GM18517 (cell line): ENCODE measurements at regions not wholly inside any gene's neighbourhood (a gene's known extent, or its start where the extent isn't known, plus 50 kb on each side); places are given as distances from the start of the nearest gene placed in this dataset.
"Not testable (repeated sequence)": the region's sequence is repeated elsewhere in the genome, so short reads cannot be mapped to it uniquely, and the experiment has no call there.

ENCODE experiments used
- ATAC-seq: cut with Tn5 transposase; IDR thresholded peaks from one replicate; pipeline ENCODE4 v1.9.1; 2021; ENCODE audit warnings: mild to moderate bottlenecking, moderate library complexity; ENCODE audit not compliant: unreplicated experiment

DNA sequence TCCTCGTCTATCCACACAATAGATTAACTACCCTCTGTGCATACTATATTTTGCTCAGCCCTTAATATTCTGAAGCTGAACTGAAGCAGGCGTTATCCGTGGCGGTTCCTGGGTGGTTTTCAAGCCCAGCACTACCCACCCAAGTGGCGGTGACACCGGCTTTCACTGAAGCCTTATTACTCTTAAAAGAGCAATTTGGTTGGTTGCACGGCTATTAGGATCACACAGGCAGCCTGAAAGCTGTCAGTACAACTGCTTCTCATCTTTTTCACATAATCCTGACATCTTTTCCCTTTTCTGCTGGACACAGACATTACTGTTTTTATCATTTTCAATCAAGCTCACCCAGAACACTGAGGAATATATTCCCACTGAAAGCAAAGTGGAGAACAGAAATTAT lies 525.3 kb upstream of the ZNF717 start:
- ATAC-seq: no peak

DNA sequence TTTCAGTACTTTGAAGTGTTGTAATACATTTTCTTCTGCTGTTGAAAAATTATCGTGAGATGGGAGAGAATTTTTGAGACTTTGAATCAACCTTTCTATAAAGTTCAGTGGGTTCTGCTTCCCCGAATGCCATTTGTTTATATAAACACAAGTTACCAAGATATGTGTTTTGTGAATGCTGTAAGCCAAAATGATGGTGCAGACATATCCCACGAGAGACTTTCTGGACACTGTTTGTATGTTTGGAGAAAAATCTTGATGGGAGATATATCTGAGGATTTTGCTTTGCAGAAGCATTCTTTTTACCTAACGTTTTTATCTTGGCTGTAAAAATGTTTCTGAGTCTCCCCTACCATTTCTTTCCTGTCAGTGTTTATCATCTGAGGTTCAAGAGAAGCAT lies 526.6 kb upstream of the ZNF717 start:
- no peak for ATAC-seq

DNA sequence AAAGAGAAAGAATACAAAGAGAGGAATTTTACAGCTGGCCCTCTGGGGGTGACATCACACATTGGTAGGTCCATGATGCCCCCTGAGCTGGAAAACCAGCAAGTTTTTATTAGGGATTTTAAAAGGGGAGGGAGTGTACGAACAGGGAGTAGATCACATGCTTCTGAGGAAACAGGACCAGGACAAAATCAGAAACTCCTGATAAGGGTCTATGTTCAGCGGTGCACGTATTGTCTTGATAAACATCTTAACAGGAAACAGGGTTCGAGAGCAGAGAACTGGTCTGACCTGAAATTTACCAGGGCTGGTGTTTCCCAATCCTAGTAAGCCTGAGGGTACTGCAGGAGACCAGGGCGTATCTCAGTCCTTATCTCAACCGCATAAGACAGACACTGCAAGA lies 530.6 kb upstream of the ZNF717 start:
- not testable (repeated sequence) for ATAC-seq

DNA sequence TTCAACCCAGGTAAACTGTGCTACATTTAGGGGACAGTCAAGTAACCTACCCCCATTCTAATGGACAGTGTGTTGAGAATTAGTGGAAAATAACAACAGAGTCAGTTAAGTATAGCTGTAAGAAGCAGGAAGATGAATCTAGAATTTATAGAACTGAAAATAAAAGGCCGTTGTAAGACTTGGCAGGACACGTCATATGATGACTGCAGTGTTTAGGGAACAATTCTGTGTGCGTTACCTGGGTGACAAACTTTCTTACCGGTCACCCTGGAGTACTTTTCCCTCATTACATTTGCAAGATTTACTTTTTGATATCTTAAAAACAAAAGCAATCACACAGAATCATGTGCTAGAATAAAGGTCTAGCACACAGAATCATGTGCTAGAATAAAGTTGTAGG lies 536.3 kb upstream of the ZNF717 start:
- ATAC-seq: no peak

DNA sequence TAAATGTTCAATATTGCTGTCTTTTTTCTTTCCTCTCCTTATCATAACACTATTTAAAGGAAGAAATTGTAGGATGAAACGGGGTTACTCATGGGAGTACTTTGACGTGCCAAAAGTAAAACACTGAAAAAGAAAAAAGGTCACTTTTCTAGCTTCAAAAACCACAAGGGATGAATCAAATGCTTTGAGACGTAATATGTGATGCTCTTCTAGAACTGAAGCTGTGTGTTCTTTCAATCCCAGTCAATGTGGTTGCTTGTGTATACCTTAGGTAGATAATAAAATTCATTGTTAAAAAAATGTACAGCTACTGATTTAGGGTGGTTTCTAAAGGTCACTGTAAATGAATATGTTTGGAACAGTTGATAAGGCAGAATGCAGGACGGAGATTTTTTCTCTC lies 538.8 kb upstream of the ZNF717 start:
- ATAC-seq: no peak

DNA sequence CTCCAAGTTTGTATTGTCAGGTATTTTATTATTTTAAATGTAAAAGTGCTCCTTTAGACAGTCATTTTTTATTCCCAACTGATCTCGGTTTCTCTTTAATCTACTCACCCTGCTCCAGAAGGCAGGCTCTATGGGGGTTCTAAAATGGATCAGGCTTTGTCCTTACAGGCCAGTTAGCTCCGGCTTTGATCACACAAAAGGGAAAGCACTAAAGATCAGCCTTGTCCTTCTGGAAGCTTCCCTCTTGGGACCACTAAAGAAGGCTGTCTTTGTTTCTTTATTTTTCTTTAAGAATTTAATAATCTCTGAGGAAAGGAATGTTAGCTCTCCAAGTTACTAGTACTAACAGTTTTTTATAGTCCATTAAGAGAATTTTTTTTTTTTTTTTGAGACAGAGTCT lies 560.5 kb upstream of the ZNF717 start:
- ATAC-seq: no peak

DNA sequence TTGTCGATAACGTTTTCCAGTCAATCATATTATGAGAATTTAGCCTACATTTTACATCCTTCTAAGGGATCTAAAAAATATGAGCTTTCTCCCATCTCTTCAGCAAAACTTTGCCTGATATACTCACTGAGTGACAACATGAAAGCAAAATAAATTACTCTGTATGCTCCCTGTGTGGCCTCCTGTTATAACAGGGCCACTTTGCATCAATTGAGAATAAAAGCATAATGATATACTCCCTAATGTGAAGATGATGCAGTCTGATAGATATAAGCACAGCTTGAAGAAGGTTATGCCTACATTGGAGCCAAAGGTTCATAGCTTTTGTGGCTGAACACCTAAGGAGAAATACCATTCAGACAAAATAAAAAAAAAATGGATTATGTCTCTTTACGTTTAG lies 561.3 kb upstream of the ZNF717 start:
- ATAC-seq: no peak

DNA sequence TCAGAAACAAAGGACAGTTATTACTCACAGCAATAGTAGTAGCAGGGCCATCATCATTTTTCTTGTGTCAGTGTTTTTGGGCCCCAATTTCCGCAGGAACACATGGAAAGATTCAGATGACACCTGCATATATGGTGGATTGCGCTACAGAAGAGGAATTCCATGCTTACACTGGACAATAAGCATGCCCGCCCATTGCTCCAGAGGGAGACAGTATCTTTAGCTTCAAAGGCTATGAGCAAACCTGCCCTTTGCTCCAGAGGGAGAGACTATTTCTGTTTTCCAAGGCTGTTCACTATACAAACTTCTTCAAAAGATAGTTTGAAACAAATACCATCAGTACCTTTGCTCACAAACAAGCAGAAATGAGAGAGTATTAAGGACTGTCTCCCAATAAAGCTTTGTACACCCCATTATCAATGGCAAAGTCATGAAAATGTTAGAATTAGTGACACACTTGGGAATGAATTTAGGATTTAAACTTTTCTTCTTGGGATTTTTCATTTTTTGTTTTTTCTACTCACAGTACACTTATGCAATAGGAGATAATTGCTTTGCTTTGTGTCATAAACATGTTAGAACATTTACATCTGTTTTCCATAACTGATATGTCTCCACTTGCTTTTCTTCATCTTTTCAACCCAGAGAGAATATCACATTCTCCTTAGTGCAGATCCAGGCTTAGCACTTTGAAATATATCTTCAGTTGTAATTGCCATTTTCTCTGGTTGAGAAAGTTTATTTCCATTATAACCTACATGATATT lies 564.5 kb upstream of the ZNF717 start:
- ATAC-seq: no peak

DNA sequence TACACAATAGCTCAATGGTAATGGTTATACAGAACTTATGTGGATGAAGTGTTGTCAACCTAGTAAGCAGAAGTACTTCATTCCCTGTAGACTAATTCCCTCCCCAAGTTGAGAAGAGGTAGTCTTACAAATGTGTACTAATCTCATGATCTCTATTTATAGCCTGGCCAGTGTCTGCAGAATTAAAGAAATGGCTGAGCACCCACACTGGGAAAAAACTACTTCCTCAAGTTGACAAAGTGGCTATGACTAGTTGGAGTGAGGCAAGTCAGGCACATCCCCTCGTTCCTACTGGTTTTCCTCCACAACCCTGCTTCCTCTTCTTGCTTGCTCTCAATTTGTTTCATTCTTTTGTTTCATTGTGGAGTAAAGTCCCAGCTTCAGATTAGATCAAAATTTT lies 566.7 kb upstream of the ZNF717 start:
- ATAC-seq: no peak

DNA sequence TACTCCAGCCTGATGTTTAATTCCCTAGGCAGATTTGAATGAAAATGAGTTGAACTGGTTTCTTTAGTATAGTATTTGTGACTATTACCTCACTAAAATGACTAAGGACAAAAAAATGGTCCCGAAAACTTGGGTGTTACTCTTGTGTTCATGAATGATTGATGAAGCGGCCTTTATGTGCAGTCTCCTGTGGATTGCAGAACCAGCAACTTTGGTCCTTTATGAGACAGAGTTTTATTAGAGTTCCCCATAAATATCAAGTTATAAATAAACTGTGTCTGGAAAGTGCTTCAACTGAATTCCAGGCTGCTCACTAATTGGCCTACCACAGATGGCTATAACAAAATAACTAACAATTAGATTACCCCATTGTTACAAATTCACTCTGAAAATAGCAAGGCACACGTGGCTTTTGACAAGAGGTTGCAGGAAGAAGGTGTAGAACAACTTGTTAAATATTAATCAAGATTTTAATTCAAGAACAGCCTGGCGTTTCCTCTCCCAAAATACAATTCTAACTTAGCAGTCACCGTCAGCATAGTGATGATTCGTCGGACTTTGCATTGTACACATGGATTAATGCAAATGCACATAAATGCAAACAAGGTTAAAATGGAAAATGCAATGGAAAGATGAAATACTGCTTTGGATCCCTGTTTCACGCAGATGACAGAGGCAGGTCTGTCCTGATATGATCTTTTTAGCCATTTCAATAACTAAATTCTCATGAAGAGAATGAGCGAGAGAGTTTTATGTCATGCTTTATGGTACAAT lies 567.3 kb upstream of the ZNF717 start:
- ATAC-seq: no peak

DNA sequence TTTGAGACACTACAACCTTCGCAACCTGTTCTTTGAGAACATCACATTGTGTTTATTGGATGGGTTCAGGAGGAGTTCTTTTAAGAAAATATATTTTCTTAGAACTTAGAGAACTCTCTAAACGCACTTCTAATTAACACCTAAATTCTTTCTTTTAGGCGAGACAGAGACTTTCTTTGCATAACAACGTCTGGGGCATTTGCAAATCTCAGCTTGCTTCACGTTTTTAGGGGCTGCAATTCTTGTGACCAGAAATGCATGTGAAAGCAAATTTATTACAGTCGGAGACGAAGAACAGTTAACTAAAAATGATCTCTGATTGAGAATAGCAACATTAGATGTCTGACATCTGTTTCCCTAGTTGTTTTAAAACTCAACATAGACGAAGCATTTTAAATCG lies 568.3 kb upstream of the ZNF717 start:
- ATAC-seq: no peak

DNA sequence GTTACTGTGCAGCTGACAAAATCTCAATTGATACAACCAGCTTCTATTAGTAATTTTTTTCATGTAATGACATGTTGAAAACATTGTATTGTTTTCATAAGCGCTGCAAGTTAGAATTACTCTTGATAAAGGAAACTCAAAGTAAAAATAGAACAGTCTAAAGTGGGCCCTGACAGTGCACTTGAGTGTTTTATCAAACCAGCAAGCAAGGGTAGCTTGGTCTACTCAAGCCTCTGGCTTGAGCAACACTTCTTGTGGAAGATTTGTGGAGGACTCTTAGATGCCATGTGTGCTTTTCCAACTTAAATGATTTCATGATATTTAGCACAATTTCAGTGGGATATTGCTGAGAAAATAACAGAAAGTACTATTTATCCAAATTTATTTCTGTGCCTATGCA lies 575.7 kb upstream of the ZNF717 start:
- no peak for ATAC-seq

DNA sequence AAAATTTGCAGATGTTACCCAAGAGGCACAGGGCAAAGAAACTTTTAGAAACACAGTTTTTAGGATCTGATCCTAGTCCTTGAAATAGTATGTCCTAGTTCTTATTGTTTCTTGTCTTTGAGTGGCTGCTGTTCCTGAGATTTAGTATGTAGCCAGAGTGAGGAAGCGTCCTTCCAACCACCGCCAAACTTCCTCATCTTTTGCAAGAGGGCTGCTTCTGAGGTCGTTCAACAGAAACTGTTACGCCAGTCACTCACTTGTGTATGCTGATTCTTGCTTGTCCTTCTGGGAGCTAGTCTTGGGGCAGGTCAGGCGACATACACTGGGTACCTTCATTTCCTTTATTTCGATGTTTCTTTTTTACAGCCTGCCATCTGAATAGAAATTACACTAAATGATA lies 577.3 kb upstream of the ZNF717 start:
- no peak for ATAC-seq

DNA sequence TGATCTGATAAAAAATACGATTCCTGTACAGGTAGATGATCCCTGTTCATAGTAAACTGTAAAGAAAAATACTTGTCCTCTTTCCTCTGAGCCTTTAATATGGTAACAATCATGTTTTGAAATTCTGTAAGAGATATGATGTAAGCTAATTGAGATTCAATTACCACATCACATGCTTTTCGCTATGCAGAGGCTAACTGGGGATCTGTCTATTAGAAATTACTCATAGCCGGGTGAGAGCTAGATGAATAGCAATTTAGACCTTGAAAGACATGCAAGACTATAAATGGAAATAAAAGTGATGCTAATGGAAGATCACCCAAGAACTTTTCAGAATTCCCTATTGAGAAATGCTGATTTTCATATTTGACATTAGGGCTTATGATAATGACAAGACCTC lies 579.9 kb upstream of the ZNF717 start:
- ATAC-seq: no peak

DNA sequence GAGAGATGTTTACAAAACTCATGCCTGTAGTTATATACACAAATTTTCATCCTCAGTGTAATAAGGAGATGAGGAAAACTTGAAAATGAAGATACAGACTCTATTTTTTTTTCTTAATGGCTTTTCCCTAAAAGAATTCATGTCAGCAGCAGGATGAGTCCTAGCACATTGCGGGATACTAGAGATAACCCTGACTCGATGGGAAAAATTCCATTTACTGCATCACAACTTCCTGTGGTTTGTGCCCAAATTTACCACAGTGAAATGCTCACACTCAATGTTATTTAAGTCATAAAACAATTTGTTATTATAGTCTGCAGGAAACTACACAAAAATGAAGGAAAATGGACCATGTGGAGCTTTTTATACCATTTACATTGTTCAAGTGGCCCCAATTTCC lies 581.9 kb upstream of the ZNF717 start:
- ATAC-seq: no peak

DNA sequence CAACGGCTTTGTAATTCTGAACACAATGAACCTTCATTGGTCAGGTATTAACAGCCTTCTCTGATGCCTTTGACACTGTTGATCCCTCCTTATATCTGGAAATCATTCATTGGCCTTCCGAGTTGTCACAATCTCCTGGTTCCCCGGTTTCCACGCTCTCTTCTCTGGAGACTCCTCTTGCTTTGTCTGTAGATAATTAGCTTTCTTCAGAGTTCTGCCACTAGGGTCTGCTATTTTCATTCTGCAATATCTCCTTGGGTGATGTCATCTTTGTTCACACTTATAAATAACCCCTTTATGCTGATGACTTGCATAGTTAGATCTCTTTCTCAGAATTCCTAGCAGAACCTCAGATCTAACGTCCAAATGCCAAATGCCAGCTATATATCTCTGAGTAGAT lies 583.8 kb upstream of the ZNF717 start:
- ATAC-seq: no peak

DNA sequence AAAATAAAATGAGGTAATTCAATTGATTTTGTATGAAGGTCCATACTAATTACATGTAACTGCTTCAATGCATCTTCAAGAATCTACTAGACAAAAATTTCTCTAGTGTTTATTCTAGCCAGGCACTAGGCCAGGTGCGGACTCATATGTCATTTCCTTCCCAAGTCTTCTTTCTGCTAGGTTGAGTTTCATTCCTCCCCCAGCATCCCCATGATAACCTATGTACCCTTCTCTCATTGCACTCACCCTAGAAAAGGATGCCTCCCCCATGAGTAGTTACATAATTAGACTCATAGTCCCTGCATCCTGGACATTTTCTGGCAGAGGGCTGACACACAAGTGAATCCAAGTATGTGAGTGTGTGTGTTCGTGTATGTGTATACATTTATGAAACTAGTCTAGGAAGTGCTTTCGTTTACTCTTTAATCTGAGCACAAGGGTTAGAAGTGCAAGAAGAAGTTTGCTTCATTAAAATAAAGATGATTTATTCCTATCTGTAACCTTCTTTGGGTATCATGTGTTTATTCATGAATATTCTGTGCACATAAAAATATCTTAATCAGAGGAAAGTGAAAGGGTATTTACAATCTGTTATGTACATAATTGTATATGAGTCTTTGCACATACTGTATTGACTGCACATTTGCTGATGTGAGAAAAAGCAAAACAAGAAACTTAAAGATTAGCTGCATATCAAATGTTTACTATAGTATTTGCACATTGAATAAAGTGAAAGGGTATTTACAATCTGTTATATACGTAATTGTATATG lies 585.6 kb upstream of the ZNF717 start:
- no peak for ATAC-seq

DNA sequence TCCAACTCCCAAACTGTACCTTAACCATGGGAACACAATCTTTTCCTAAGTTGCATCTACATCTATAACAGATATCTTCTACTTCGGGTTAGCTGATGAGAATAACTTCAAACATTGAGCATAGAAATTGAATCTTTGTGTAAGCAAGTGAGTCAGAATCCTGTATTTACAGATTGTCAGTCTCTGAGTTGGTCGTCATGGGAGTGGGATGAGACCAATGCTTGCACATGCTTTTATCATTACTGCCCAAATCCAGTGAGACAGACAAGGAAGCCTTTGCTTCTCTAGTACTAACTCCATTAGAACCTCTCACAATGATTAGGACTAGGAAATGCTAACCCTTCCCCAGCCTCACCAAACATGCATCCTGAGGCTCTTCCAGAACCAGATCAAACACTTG lies 587.1 kb upstream of the ZNF717 start:
- no peak for ATAC-seq

DNA sequence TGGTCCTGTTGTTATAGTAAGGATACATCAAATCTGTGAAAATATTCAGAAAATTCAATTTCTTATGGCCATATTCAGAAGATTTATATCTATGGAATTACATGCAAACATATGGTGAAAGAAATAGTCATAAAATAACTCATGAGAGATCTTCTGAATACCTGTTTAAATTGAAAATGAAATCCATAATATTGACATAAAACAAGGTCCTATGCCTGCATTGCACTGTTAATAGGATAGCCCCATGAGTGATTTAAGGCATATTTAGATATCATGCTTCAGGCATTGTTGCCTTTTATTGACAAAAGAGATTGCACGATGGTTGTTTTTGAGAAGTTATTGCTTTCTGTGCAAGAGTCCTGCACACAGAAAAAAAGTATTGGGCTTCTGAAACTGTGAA lies 591.7 kb upstream of the ZNF717 start:
- ATAC-seq: no peak

DNA sequence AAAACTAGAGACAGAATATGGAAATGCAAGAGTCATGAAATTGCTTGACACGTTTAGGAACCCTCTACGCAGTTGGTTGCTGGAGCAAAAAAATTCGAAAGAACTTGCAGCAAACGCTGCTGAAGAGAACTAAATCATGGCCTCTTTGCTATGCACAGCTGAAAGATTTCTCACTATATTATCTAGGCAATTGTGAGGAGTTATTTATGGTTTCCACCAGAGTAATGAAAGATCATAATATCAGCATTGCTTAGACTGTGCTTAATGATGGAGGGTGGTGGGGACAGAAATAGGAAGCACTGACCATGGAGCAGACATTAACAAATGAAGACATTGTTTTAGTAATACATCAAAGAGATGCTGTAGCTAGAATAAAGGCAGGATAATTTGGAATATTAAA lies 593.4 kb upstream of the ZNF717 start:
- no peak for ATAC-seq

DNA sequence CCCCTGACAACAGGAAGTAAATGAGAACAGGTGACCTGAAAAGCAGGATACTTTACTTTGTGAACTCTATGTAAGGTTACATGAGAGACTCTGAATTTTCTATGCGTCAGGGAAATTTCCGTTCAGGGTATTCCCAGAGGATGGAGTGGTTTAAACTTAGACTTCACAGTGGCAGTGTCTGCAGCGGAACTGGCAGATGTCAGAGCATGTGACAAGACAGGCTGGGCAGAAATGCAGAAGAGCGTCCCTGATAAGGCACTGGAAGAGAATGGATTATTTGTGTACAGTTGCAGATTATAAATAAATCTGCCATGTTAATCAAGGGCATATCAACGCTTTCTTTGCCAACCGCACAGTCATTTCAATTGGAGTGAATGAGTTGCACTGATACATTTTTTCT lies 598.4 kb upstream of the ZNF717 start:
- ATAC-seq: no peak

DNA sequence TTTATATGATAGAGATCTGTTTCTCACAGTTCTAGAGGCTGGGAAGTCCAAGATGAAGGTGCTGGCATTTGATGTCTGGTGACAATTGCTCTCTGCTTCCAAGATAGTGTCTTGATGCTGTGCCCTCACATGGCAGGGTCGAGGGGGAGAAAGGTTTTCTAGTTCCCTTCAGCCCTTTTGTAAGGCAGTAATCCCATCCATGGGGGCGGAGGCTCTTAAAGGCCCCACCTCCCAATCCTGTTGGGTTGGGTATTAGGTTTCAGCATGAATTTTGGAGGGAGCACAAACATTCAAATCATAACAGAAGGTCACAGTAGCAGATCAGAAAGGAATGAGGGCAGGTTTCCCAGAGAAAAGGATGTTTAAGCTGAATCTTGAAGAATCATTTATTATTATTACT lies 601.7 kb upstream of the ZNF717 start:
- no peak for ATAC-seq
